ENCODE measurements at regions not wholly inside any gene's neighbourhood (a gene's known extent, or its start where the extent isn't known, plus 50 kb on each side); places are given as distances from the start of the nearest gene placed in this dataset.

GRCh38 chr2:53148221-53148620, 619.4 kb upstream of the CHAC2 start:
- TF ChIP-seq CTCF (IDR thresholded peaks at IDR 0.05) (no peak), POLR2A (IDR thresholded peaks at IDR 0.05) (no peak)
